Endothelial cell of umbilical vein (primary cell): ENCODE measurements at regions not wholly inside any gene's neighbourhood (a gene's known extent, or its start where the extent isn't known, plus 50 kb on each side); places are given as distances from the start of the nearest gene placed in this dataset.

Experiments used
- BruUV-seq: library from RNA; stranded (reverse); fragments of 400-500 nt; replicated peaks from 2 replicates; lab custom pipeline; 2021; lab: Mats Ljungman, UMichigan
- CTCF ChIA-PET: fragments of 300-600, 350-600 bp; sonication (Branson Sonifier 250); formaldehyde crosslinking; loops from one replicate; lab custom pipeline; 2021; ENCODE audit warnings: antibody characterized with exemption, inconsistent platforms; lab: Charles Lee
- POLR2A ChIA-PET: fragments of 300-600, 350-600 bp; sonication (Branson Sonifier 250); formaldehyde crosslinking; loops from one replicate; lab custom pipeline; 2021; ENCODE audit warnings: antibody characterized with exemption, inconsistent platforms; lab: Charles Lee
- DNase-seq: peaks from one replicate; pipeline ENCODE4 v3.0.0-alpha.2; 2011; ENCODE audit warnings: low read depth, low spot score
- FAIRE-seq: peaks from 2 replicates; lab custom pipeline; 2011; peaks lifted over from hg19 to GRCh38; lab: Jason Lieb, UNC
- H2AFZ ChIP-seq: 2 replicates; pipeline ENCODE4 v1.6.0; 2012; ENCODE audit warnings: low read depth, low read length, control low read depth, inconsistent platforms
- H3K27ac ChIP-seq: 2 replicates; pipeline ENCODE4 v1.5.1; 2011; ENCODE audit warnings: low read depth, mild to moderate bottlenecking, control low read depth, low read length, moderate library complexity; ENCODE audit not compliant: insufficient read depth
- H3K27me3 ChIP-seq, 2 experiments: 2 replicates each; pipeline versions ENCODE4 v1.6.0 to v1.6.1; 2011; ENCODE audit warnings: low read length in 2 of 2, mixed read lengths in 1 of 2; ENCODE audit not compliant: control insufficient read depth in 2 of 2, insufficient read depth in 2 of 2
- H3K36me3 ChIP-seq, 2 experiments: 2 replicates in 1 of 2; 3 replicates in 1 of 2; pipeline ENCODE4 v1.5.1; 2011; ENCODE audit warnings: low read length in 2 of 2, mild to moderate bottlenecking in 1 of 2, moderate library complexity in 1 of 2; ENCODE audit not compliant: control insufficient read depth in 2 of 2, insufficient read depth in 2 of 2; ENCODE audit errors: extremely low read depth in 1 of 2
- H3K4me1 ChIP-seq: 3 replicates; pipeline ENCODE4 v1.5.1; 2011; ENCODE audit warnings: mild to moderate bottlenecking, low read length; ENCODE audit not compliant: control insufficient read depth, insufficient read depth; ENCODE audit errors: extremely low read depth
- H3K4me2 ChIP-seq: 2 replicates; pipeline ENCODE4 v1.6.1; 2011; ENCODE audit warnings: low read length, control low read depth, mixed read lengths; ENCODE audit not compliant: insufficient read depth
- H3K4me3 ChIP-seq, 3 experiments: fragments of 200-600 bp in 1 of 3; sonication (generic), shearing (Covaris generic) in 1 of 3; replicated peaks in 1 of 3; 2 replicates each; pipeline ENCODE4 v1.5.1; 2011 to 2016; ENCODE audit warnings: control low read depth in 3 of 3, low read length in 3 of 3, mild to moderate bottlenecking in 2 of 3, inconsistent platforms in 1 of 3, low read depth in 1 of 3, moderate library complexity in 1 of 3; ENCODE audit not compliant: insufficient read depth in 1 of 3
- H3K79me2 ChIP-seq: 2 replicates; pipeline ENCODE4 v1.6.0; 2012; ENCODE audit warnings: low read length, inconsistent platforms; ENCODE audit not compliant: control insufficient read depth, insufficient read depth
- H3K9ac ChIP-seq: replicated peaks from 2 replicates; pipeline ENCODE3; 2011; ENCODE audit warnings: low read length, control low read depth; ENCODE audit not compliant: insufficient read depth; ENCODE audit errors: extremely low read depth
- H3K9me1 ChIP-seq: replicated peaks from 3 replicates; pipeline ENCODE4 v1.6.0; 2011; ENCODE audit warnings: mild to moderate bottlenecking, low read length; ENCODE audit not compliant: control insufficient read depth, insufficient read depth; ENCODE audit errors: extremely low read depth
- H3K9me3 ChIP-seq: replicated peaks from 2 replicates; pipeline ENCODE4 v1.5.1; 2012; ENCODE audit warnings: low read length, inconsistent platforms; ENCODE audit not compliant: control insufficient read depth, insufficient read depth
- H4K20me1 ChIP-seq: replicated peaks from 2 replicates; pipeline ENCODE3; 2011; ENCODE audit warnings: mild to moderate bottlenecking, low read length; ENCODE audit not compliant: control insufficient read depth, insufficient read depth; ENCODE audit errors: extremely low read depth
- EZH2 ChIP-seq: IDR thresholded peaks from 2 replicates; pipeline ENCODE4 v1.6.1; 2012; ENCODE audit warnings: borderline replicate concordance, low read depth, mild to moderate bottlenecking, moderate library complexity, low read length, inconsistent platforms; ENCODE audit not compliant: severe bottlenecking
- FOS ChIP-seq: IDR thresholded peaks from 2 replicates; pipeline ENCODE4 v1.6.1; 2011; ENCODE audit warnings: mild to moderate bottlenecking, low read length, moderate library complexity, borderline replicate concordance; ENCODE audit not compliant: insufficient read depth
- GATA2 ChIP-seq: IDR thresholded peaks from 2 replicates; pipeline ENCODE4 v1.7.0; 2011; ENCODE audit warnings: low read depth, mild to moderate bottlenecking, moderate library complexity, mixed read lengths, low read length; ENCODE audit not compliant: insufficient read length, insufficient read depth
- JUN ChIP-seq: IDR thresholded peaks from 2 replicates; pipeline ENCODE4 v1.6.1; 2011; ENCODE audit warnings: borderline replicate concordance, low read depth; ENCODE audit not compliant: insufficient read length, insufficient read depth
- MYC ChIP-seq: IDR thresholded peaks from one replicate; pipeline ENCODE4 v1.6.1; 2011; ENCODE audit warnings: mild to moderate bottlenecking, low read depth, low read length
- POLR2A ChIP-seq: IDR thresholded peaks from 2 replicates; pipeline ENCODE4 v1.6.1; 2012; ENCODE audit warnings: low read depth, mild to moderate bottlenecking, control low read depth, low read length
- POLR2AphosphoS5 ChIP-seq: IDR thresholded peaks from 2 replicates; pipeline ENCODE4 v1.6.1; 2012; ENCODE audit warnings: low read depth, mild to moderate bottlenecking, control low read depth, low read length, moderate library complexity; ENCODE audit not compliant: insufficient read depth
- dilution Hi-C: fragments of 300-500 bp; cut with MboI; formaldehyde crosslinking; loops from one replicate; pipeline ENCODE4 v1.15.0; 2019; ENCODE audit warnings: low sequenced_read_pairs; ENCODE audit not compliant: extremely low pct_ligation_motif_present
- intact Hi-C: fragments of 100-400 bp; cut with micrococcal nuclease; formaldehyde crosslinking; loops from one replicate; pipeline ENCODE4 v1.10.0; 2022
- TF ChIP-seq, protein P1 (sequence below), 2 donors: IDR thresholded peaks; 1 replicate in 1 of 2; 2 replicates in 1 of 2; pipeline ENCODE4 v1.5.1; 2011; ENCODE audit warnings: low read length in 2 of 2, mild to moderate bottlenecking in 2 of 2, moderate library complexity in 2 of 2, control low read depth in 1 of 2, inconsistent platforms in 1 of 2, low read depth in 1 of 2; ENCODE audit not compliant: insufficient read depth in 1 of 2; ENCODE audit errors: extremely low read depth in 1 of 2
- TF ChIP-seq, protein P2 (sequence below): IDR thresholded peaks from 2 replicates; pipeline ENCODE4 v1.6.1; 2011; ENCODE audit not compliant: insufficient read depth, insufficient read length

DNA sequence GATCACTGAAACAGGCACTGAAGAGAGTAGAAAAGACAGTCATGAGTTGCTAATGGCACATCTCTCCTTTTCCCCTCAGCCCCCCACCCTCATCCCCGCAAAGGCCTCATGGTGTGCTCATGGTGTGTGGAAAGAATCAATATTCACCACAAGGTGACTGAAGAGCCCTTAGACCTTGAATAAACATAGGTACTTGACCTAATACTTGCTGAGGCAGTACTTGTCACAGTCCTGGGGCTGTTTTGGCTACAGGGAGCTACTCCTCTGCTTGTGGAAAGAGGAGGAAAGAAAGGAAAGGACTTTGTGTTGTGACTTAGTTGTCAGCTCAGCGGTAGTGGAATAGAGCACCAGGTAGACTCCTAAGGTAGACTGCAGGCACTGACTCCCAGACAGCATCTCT, 537.8 kb upstream of the CCDC179 start:
- H3K9ac ChIP-seq = no peak overlapping the region
- POLR2A ChIA-PET = no interaction called here
- no peaks in the 10 kb centered on the region for H3K36me3 ChIP-seq
- H3K27ac ChIP-seq = no peak overlapping the region
- no peaks in the 10 kb centered on the region for H3K27me3 ChIP-seq
- TF ChIP-seq, protein P1, sequence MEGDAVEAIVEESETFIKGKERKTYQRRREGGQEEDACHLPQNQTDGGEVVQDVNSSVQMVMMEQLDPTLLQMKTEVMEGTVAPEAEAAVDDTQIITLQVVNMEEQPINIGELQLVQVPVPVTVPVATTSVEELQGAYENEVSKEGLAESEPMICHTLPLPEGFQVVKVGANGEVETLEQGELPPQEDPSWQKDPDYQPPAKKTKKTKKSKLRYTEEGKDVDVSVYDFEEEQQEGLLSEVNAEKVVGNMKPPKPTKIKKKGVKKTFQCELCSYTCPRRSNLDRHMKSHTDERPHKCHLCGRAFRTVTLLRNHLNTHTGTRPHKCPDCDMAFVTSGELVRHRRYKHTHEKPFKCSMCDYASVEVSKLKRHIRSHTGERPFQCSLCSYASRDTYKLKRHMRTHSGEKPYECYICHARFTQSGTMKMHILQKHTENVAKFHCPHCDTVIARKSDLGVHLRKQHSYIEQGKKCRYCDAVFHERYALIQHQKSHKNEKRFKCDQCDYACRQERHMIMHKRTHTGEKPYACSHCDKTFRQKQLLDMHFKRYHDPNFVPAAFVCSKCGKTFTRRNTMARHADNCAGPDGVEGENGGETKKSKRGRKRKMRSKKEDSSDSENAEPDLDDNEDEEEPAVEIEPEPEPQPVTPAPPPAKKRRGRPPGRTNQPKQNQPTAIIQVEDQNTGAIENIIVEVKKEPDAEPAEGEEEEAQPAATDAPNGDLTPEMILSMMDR (IDR thresholded peaks at IDR 0.05; ENCODE audit: extremely low read depth in 1 of 2, insufficient read depth in 1 of 2, low read depth in 1 of 2, low read length in 2 of 2) = no peak
- TF ChIP-seq FOS (no peak), POLR2AphosphoS5 (no peak), MYC (no peak), JUN (no peak), POLR2A (no peak), EZH2 (no peak), GATA2 (no peak)
- TF ChIP-seq, protein P2, sequence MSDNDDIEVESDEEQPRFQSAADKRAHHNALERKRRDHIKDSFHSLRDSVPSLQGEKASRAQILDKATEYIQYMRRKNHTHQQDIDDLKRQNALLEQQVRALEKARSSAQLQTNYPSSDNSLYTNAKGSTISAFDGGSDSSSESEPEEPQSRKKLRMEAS = no peak
- DNase-seq = no peak
- H3K4me1 ChIP-seq = no peaks in the 10 kb centered on the region
- FAIRE-seq = no peak
- intact Hi-C loops (no loop called here), dilution Hi-C loops (no loop called here)
- H3K79me2 ChIP-seq = no peaks in the 10 kb centered on the region
- no peaks in the 10 kb centered on the region for H3K9me1 ChIP-seq
- no peak overlapping the region for H3K4me3 ChIP-seq
- H3K4me2 ChIP-seq = no peak overlapping the region
- H2AFZ ChIP-seq = no peak overlapping the region
- BruUV-seq = no TSS peak
- no peaks in the 10 kb centered on the region for H3K9me3 ChIP-seq
- CTCF ChIA-PET = no interaction called here
- H4K20me1 ChIP-seq = no peaks in the 10 kb centered on the region
